H1 (cell line): ENCODE measurements at regions not wholly inside any gene's neighbourhood (a gene's known extent, or its start where the extent isn't known, plus 50 kb on each side); places are given as distances from the start of the nearest gene placed in this dataset.

ENCODE experiments used
- CTCF ChIA-PET: fragments of 300-600 bp; sonication (Branson Sonifier 250); formaldehyde crosslinking; loops from one replicate; lab custom pipeline; 2021; ENCODE audit not compliant: partially characterized antibody; lab: Charles Lee
- POLR2A ChIA-PET: fragments of 300-600 bp; sonication (Branson Sonifier 250); formaldehyde crosslinking; loops from one replicate; lab custom pipeline; 2021; ENCODE audit warnings: inconsistent platforms; ENCODE audit not compliant: partially characterized antibody; lab: Charles Lee
- DNase-seq, 2 experiments: peaks; one replicate each; pipeline versions ENCODE4 v3.0.0 to v3.0.0-alpha.2; 2010 to 2022; ENCODE audit warnings: low spot score in 2 of 2, low read depth in 1 of 2, mixed read lengths in 1 of 2
- FAIRE-seq: peaks from 2 replicates; lab custom pipeline; 2011; peaks lifted over from hg19 to GRCh38; lab: Jason Lieb, UNC
- H2AFZ ChIP-seq: 2 replicates; pipeline ENCODE4 v1.8.1; 2012; ENCODE audit warnings: low read length, inconsistent platforms
- H2AK5ac ChIP-seq: 2 replicates; pipeline ENCODE4 v1.6.1; 2013; ENCODE audit warnings: low read depth, low read length
- H2BK120ac ChIP-seq: replicated peaks from 2 replicates; pipeline ENCODE3; 2013; ENCODE audit warnings: low read depth, low read length, inconsistent platforms
- H2BK12ac ChIP-seq: 2 replicates; pipeline ENCODE4 v1.6.1; 2013; ENCODE audit warnings: low read depth, low read length
- H2BK15ac ChIP-seq: 2 replicates; pipeline ENCODE4 v1.6.1; 2013; ENCODE audit warnings: low read length
- H2BK20ac ChIP-seq: 2 replicates; pipeline ENCODE4 v1.6.1; 2013; ENCODE audit warnings: low read length
- H2BK5ac ChIP-seq: 2 replicates; pipeline ENCODE4 v1.6.1; 2013; ENCODE audit warnings: low read depth, low read length
- H3K14ac ChIP-seq: 2 replicates; pipeline ENCODE4 v1.6.1; 2013; ENCODE audit warnings: inconsistent platforms; ENCODE audit not compliant: insufficient read length
- H3K18ac ChIP-seq: 2 replicates; pipeline ENCODE4 v1.6.1; 2013; ENCODE audit warnings: low read length; ENCODE audit errors: extremely low read depth
- H3K23ac ChIP-seq: 2 replicates; pipeline ENCODE4 v1.6.1; 2013; ENCODE audit warnings: inconsistent platforms; ENCODE audit not compliant: insufficient read length
- H3K23me2 ChIP-seq: 2 replicates; pipeline ENCODE4 v1.6.1; 2013; ENCODE audit warnings: low read depth, low read length
- H3K27ac ChIP-seq: 2 replicates; pipeline ENCODE4 v1.6.1; 2011; ENCODE audit warnings: low read depth, low read length, inconsistent platforms
- H3K27me3 ChIP-seq, 4 experiments: replicated peaks in 1 of 4; 1 replicate in 1 of 4; 2 replicates in 3 of 4; pipeline versions ENCODE4 v1.6.1 to v1.8.1; 2011 to 2013; ENCODE audit warnings: low read length in 3 of 4, mild to moderate bottlenecking in 3 of 4, inconsistent platforms in 2 of 4, mixed read lengths in 2 of 4, moderate library complexity in 1 of 4; ENCODE audit not compliant: control insufficient read depth in 3 of 4, insufficient read depth in 3 of 4; ENCODE audit errors: extremely low read depth in 1 of 4
- H3K36me3 ChIP-seq, 4 experiments: 2 replicates each; pipeline versions ENCODE4 v1.6.1 to v1.8.1; 2011 to 2013; ENCODE audit warnings: mild to moderate bottlenecking in 4 of 4, low read length in 3 of 4, moderate library complexity in 2 of 4, control low read depth in 1 of 4, inconsistent platforms in 1 of 4; ENCODE audit not compliant: insufficient read depth in 4 of 4, control insufficient read depth in 2 of 4
- H3K4ac ChIP-seq: replicated peaks from 2 replicates; pipeline ENCODE3; 2013; ENCODE audit warnings: low read length, low read depth, mixed read lengths, inconsistent platforms; ENCODE audit not compliant: insufficient read length
- H3K4me1 ChIP-seq, 4 experiments: replicated peaks in 1 of 4; 1 replicate in 1 of 4; 2 replicates in 3 of 4; pipeline versions ENCODE4 v1.6.1 to v1.8.1; 2011 to 2013; ENCODE audit warnings: low read length in 3 of 4, inconsistent platforms in 2 of 4, mixed read lengths in 1 of 4; ENCODE audit not compliant: insufficient read depth in 4 of 4, control insufficient read depth in 3 of 4
- H3K4me2 ChIP-seq, 2 experiments: 2 replicates each; pipeline versions ENCODE4 v1.6.1 to v1.8.1; 2011 to 2013; ENCODE audit warnings: low read depth in 2 of 2, low read length in 2 of 2, control low read depth in 1 of 2, inconsistent platforms in 1 of 2, mild to moderate bottlenecking in 1 of 2; ENCODE audit not compliant: insufficient read depth in 1 of 2
- H3K4me3 ChIP-seq, 4 experiments: fragments of 200-600, 300-600 bp in 1 of 4; sonication (generic), shearing (Covaris generic), sonication (Bioruptor Twin) in 1 of 4; 2 replicates each; pipeline versions ENCODE4 v1.5.1 to v1.8.1; 2011 to 2016; ENCODE audit warnings: low read length in 4 of 4, low read depth in 3 of 4, control low read depth in 2 of 4, inconsistent platforms in 2 of 4, mild to moderate bottlenecking in 2 of 4, mixed read lengths in 1 of 4, moderate library complexity in 1 of 4; ENCODE audit not compliant: insufficient read depth in 2 of 4; ENCODE audit errors: extremely low read depth in 1 of 4
- H3K56ac ChIP-seq: replicated peaks from 2 replicates; pipeline ENCODE3; 2013; ENCODE audit warnings: low read depth, mild to moderate bottlenecking, mixed read lengths, low read length, inconsistent platforms; ENCODE audit not compliant: insufficient read length
- H3K79me1 ChIP-seq: 2 replicates; pipeline ENCODE4 v1.6.1; 2013; ENCODE audit warnings: low read depth, low read length, control low read depth
- H3K79me2 ChIP-seq, 2 experiments: 2 replicates each; pipeline versions ENCODE4 v1.6.1 to v1.8.1; 2012 to 2013; ENCODE audit warnings: low read length in 2 of 2, mild to moderate bottlenecking in 2 of 2, inconsistent platforms in 1 of 2; ENCODE audit not compliant: insufficient read depth in 2 of 2, control insufficient read depth in 1 of 2
- H3K9ac ChIP-seq, 4 experiments: replicated peaks in 1 of 4; 1 replicate in 1 of 4; 2 replicates in 3 of 4; pipeline versions ENCODE4 v1.6.1 to v1.8.1; 2011 to 2013; ENCODE audit warnings: low read depth in 3 of 4, low read length in 3 of 4, control low read depth in 2 of 4, mild to moderate bottlenecking in 2 of 4, moderate library complexity in 2 of 4, inconsistent platforms in 1 of 4; ENCODE audit errors: extremely low read depth in 1 of 4
- H3K9me3 ChIP-seq, 2 experiments: 2 replicates each; pipeline versions ENCODE4 v1.6.1 to v1.8.1; 2012 to 2013; ENCODE audit warnings: mild to moderate bottlenecking in 2 of 2, moderate library complexity in 2 of 2, control low read depth in 1 of 2, inconsistent platforms in 1 of 2, low read depth in 1 of 2, low read length in 1 of 2, mixed read lengths in 1 of 2; ENCODE audit not compliant: insufficient read depth in 2 of 2
- H4K20me1 ChIP-seq, 2 experiments: replicated peaks in 1 of 2; 2 replicates each; pipeline versions ENCODE3 to v1.8.1; 2011 to 2013; ENCODE audit warnings: inconsistent platforms in 2 of 2, low read length in 2 of 2, mild to moderate bottlenecking in 1 of 2; ENCODE audit not compliant: insufficient read depth in 2 of 2, control insufficient read depth in 1 of 2
- H4K5ac ChIP-seq: 2 replicates; pipeline ENCODE4 v1.6.1; 2013; ENCODE audit warnings: low read length, low read depth, mixed read lengths, inconsistent platforms; ENCODE audit not compliant: insufficient read length
- H4K8ac ChIP-seq: 2 replicates; pipeline ENCODE4 v1.8.0; 2013; ENCODE audit warnings: mild to moderate bottlenecking, moderate library complexity, low read length, inconsistent platforms; ENCODE audit not compliant: insufficient read depth; ENCODE audit errors: extremely low read depth
- H4K91ac ChIP-seq: replicated peaks from 2 replicates; pipeline ENCODE3; 2013; ENCODE audit warnings: low read length, mixed read lengths, inconsistent platforms; ENCODE audit not compliant: insufficient read length
- BRCA1 ChIP-seq: IDR thresholded peaks from 2 replicates; pipeline ENCODE4 v1.6.1; 2012; ENCODE audit warnings: low read depth, low read length, improper control_type of control experiment
- CBX5 ChIP-seq: fragments of 300-800, 300-1000 bp; sonication (generic); IDR thresholded peaks from 2 replicates; pipeline ENCODE4 v1.7.1; 2016; ENCODE audit warnings: antibody characterized with exemption, low read length, low read depth
- CHD2 ChIP-seq: IDR thresholded peaks from 2 replicates; pipeline ENCODE4 v1.6.1; 2012; ENCODE audit warnings: low read length, improper control_type of control experiment
- HDAC6 ChIP-seq: IDR thresholded peaks from one replicate; pipeline ENCODE4 v1.7.1; 2012; ENCODE audit warnings: low read depth, mild to moderate bottlenecking, inconsistent platforms, low read length, moderate library complexity
- RFX5 ChIP-seq: IDR thresholded peaks from 2 replicates; pipeline ENCODE4 v1.6.1; 2011; ENCODE audit warnings: low read depth, low read length, improper control_type of control experiment, borderline replicate concordance

GRCh38 chr14:28097585-28097984 lies 669.0 kb upstream of the FOXG1 start:
- Histone ChIP-seq H2BK20ac (no peak overlapping the region), H3K56ac (no peak overlapping the region), H3K9me3 (no peaks in the 10 kb centered on the region), H3K36me3 (no peaks in the 10 kb centered on the region), H3K4me1 (no peaks in the 10 kb centered on the region), H4K5ac (no peak overlapping the region), H2AFZ (no peak overlapping the region), H2AK5ac (no peak overlapping the region), H3K4me2 (no peak overlapping the region), H2BK120ac (no peak overlapping the region), H3K79me2 (no peaks in the 10 kb centered on the region), H2BK12ac (no peak overlapping the region), H3K14ac (no peak overlapping the region), H4K20me1 (peaks cover 0 to 1% of the 10 kb centered on the region in 2 experiments), H3K23ac (no peak overlapping the region), H2BK15ac (no peak overlapping the region), H3K4ac (no peak overlapping the region), H3K27me3 (no peaks in the 10 kb centered on the region), H3K9ac (no peak overlapping the region), H4K91ac (no peak overlapping the region), H3K18ac (no peak overlapping the region), H3K23me2 (no peaks in the 10 kb centered on the region), H3K4me3 (no peak overlapping the region), H3K27ac (no peak overlapping the region), H4K8ac (no peak overlapping the region), H2BK5ac (no peak overlapping the region), H3K79me1 (no peaks in the 10 kb centered on the region)
- ChIA-PET CTCF (no interaction called here), POLR2A (no interaction called here)
- no peak for DNase-seq
- TF ChIP-seq BRCA1 (no peak), HDAC6 (no peak), CBX5 (no peak), RFX5 (no peak), CHD2 (no peak)
- FAIRE-seq = no peak
